H1 (cell line): ENCODE measurements at regions not wholly inside any gene's neighbourhood (a gene's known extent, or its start where the extent isn't known, plus 50 kb on each side); places are given as distances from the start of the nearest gene placed in this dataset.

Source experiments
- CTCF ChIA-PET: fragments of 300-600 bp; sonication (Branson Sonifier 250); formaldehyde crosslinking; loops from one replicate; lab custom pipeline; 2021; ENCODE audit not compliant: partially characterized antibody; lab: Charles Lee
- POLR2A ChIA-PET: fragments of 300-600 bp; sonication (Branson Sonifier 250); formaldehyde crosslinking; loops from one replicate; lab custom pipeline; 2021; ENCODE audit warnings: inconsistent platforms; ENCODE audit not compliant: partially characterized antibody; lab: Charles Lee
- DNase-seq, 2 experiments: peaks; one replicate each; pipeline versions ENCODE4 v3.0.0 to v3.0.0-alpha.2; 2010 to 2022; ENCODE audit warnings: low spot score in 2 of 2, low read depth in 1 of 2, mixed read lengths in 1 of 2
- FAIRE-seq: peaks from 2 replicates; lab custom pipeline; 2011; peaks lifted over from hg19 to GRCh38; lab: Jason Lieb, UNC
- H2AFZ ChIP-seq: 2 replicates; pipeline ENCODE4 v1.8.1; 2012; ENCODE audit warnings: low read length, inconsistent platforms
- H2AK5ac ChIP-seq: 2 replicates; pipeline ENCODE4 v1.6.1; 2013; ENCODE audit warnings: low read depth, low read length
- H2BK120ac ChIP-seq: replicated peaks from 2 replicates; pipeline ENCODE3; 2013; ENCODE audit warnings: low read depth, low read length, inconsistent platforms
- H2BK12ac ChIP-seq: 2 replicates; pipeline ENCODE4 v1.6.1; 2013; ENCODE audit warnings: low read depth, low read length
- H2BK15ac ChIP-seq: 2 replicates; pipeline ENCODE4 v1.6.1; 2013; ENCODE audit warnings: low read length
- H2BK20ac ChIP-seq: 2 replicates; pipeline ENCODE4 v1.6.1; 2013; ENCODE audit warnings: low read length
- H2BK5ac ChIP-seq: 2 replicates; pipeline ENCODE4 v1.6.1; 2013; ENCODE audit warnings: low read depth, low read length
- H3K14ac ChIP-seq: 2 replicates; pipeline ENCODE4 v1.6.1; 2013; ENCODE audit warnings: inconsistent platforms; ENCODE audit not compliant: insufficient read length
- H3K18ac ChIP-seq: 2 replicates; pipeline ENCODE4 v1.6.1; 2013; ENCODE audit warnings: low read length; ENCODE audit errors: extremely low read depth
- H3K23ac ChIP-seq: 2 replicates; pipeline ENCODE4 v1.6.1; 2013; ENCODE audit warnings: inconsistent platforms; ENCODE audit not compliant: insufficient read length
- H3K23me2 ChIP-seq: 2 replicates; pipeline ENCODE4 v1.6.1; 2013; ENCODE audit warnings: low read depth, low read length
- H3K27ac ChIP-seq: 2 replicates; pipeline ENCODE4 v1.6.1; 2011; ENCODE audit warnings: low read depth, low read length, inconsistent platforms
- H3K27me3 ChIP-seq, 4 experiments: replicated peaks in 1 of 4; 1 replicate in 1 of 4; 2 replicates in 3 of 4; pipeline versions ENCODE4 v1.6.1 to v1.8.1; 2011 to 2013; ENCODE audit warnings: low read length in 3 of 4, mild to moderate bottlenecking in 3 of 4, inconsistent platforms in 2 of 4, mixed read lengths in 2 of 4, moderate library complexity in 1 of 4; ENCODE audit not compliant: control insufficient read depth in 3 of 4, insufficient read depth in 3 of 4; ENCODE audit errors: extremely low read depth in 1 of 4
- H3K36me3 ChIP-seq, 4 experiments: 2 replicates each; pipeline versions ENCODE4 v1.6.1 to v1.8.1; 2011 to 2013; ENCODE audit warnings: mild to moderate bottlenecking in 4 of 4, low read length in 3 of 4, moderate library complexity in 2 of 4, control low read depth in 1 of 4, inconsistent platforms in 1 of 4; ENCODE audit not compliant: insufficient read depth in 4 of 4, control insufficient read depth in 2 of 4
- H3K4ac ChIP-seq: replicated peaks from 2 replicates; pipeline ENCODE3; 2013; ENCODE audit warnings: low read length, low read depth, mixed read lengths, inconsistent platforms; ENCODE audit not compliant: insufficient read length
- H3K4me1 ChIP-seq, 4 experiments: replicated peaks in 1 of 4; 1 replicate in 1 of 4; 2 replicates in 3 of 4; pipeline versions ENCODE4 v1.6.1 to v1.8.1; 2011 to 2013; ENCODE audit warnings: low read length in 3 of 4, inconsistent platforms in 2 of 4, mixed read lengths in 1 of 4; ENCODE audit not compliant: insufficient read depth in 4 of 4, control insufficient read depth in 3 of 4
- H3K4me2 ChIP-seq, 2 experiments: 2 replicates each; pipeline versions ENCODE4 v1.6.1 to v1.8.1; 2011 to 2013; ENCODE audit warnings: low read depth in 2 of 2, low read length in 2 of 2, control low read depth in 1 of 2, inconsistent platforms in 1 of 2, mild to moderate bottlenecking in 1 of 2; ENCODE audit not compliant: insufficient read depth in 1 of 2
- H3K4me3 ChIP-seq, 4 experiments: fragments of 200-600, 300-600 bp in 1 of 4; sonication (generic), shearing (Covaris generic), sonication (Bioruptor Twin) in 1 of 4; 2 replicates each; pipeline versions ENCODE4 v1.5.1 to v1.8.1; 2011 to 2016; ENCODE audit warnings: low read length in 4 of 4, low read depth in 3 of 4, control low read depth in 2 of 4, inconsistent platforms in 2 of 4, mild to moderate bottlenecking in 2 of 4, mixed read lengths in 1 of 4, moderate library complexity in 1 of 4; ENCODE audit not compliant: insufficient read depth in 2 of 4; ENCODE audit errors: extremely low read depth in 1 of 4
- H3K56ac ChIP-seq: replicated peaks from 2 replicates; pipeline ENCODE3; 2013; ENCODE audit warnings: low read depth, mild to moderate bottlenecking, mixed read lengths, low read length, inconsistent platforms; ENCODE audit not compliant: insufficient read length
- H3K79me1 ChIP-seq: 2 replicates; pipeline ENCODE4 v1.6.1; 2013; ENCODE audit warnings: low read depth, low read length, control low read depth
- H3K79me2 ChIP-seq, 2 experiments: 2 replicates each; pipeline versions ENCODE4 v1.6.1 to v1.8.1; 2012 to 2013; ENCODE audit warnings: low read length in 2 of 2, mild to moderate bottlenecking in 2 of 2, inconsistent platforms in 1 of 2; ENCODE audit not compliant: insufficient read depth in 2 of 2, control insufficient read depth in 1 of 2
- H3K9ac ChIP-seq, 4 experiments: replicated peaks in 1 of 4; 1 replicate in 1 of 4; 2 replicates in 3 of 4; pipeline versions ENCODE4 v1.6.1 to v1.8.1; 2011 to 2013; ENCODE audit warnings: low read depth in 3 of 4, low read length in 3 of 4, control low read depth in 2 of 4, mild to moderate bottlenecking in 2 of 4, moderate library complexity in 2 of 4, inconsistent platforms in 1 of 4; ENCODE audit errors: extremely low read depth in 1 of 4
- H3K9me3 ChIP-seq, 2 experiments: 2 replicates each; pipeline versions ENCODE4 v1.6.1 to v1.8.1; 2012 to 2013; ENCODE audit warnings: mild to moderate bottlenecking in 2 of 2, moderate library complexity in 2 of 2, control low read depth in 1 of 2, inconsistent platforms in 1 of 2, low read depth in 1 of 2, low read length in 1 of 2, mixed read lengths in 1 of 2; ENCODE audit not compliant: insufficient read depth in 2 of 2
- H4K20me1 ChIP-seq, 2 experiments: replicated peaks in 1 of 2; 2 replicates each; pipeline versions ENCODE3 to v1.8.1; 2011 to 2013; ENCODE audit warnings: inconsistent platforms in 2 of 2, low read length in 2 of 2, mild to moderate bottlenecking in 1 of 2; ENCODE audit not compliant: insufficient read depth in 2 of 2, control insufficient read depth in 1 of 2
- H4K5ac ChIP-seq: 2 replicates; pipeline ENCODE4 v1.6.1; 2013; ENCODE audit warnings: low read length, low read depth, mixed read lengths, inconsistent platforms; ENCODE audit not compliant: insufficient read length
- H4K8ac ChIP-seq: 2 replicates; pipeline ENCODE4 v1.8.0; 2013; ENCODE audit warnings: mild to moderate bottlenecking, moderate library complexity, low read length, inconsistent platforms; ENCODE audit not compliant: insufficient read depth; ENCODE audit errors: extremely low read depth
- H4K91ac ChIP-seq: replicated peaks from 2 replicates; pipeline ENCODE3; 2013; ENCODE audit warnings: low read length, mixed read lengths, inconsistent platforms; ENCODE audit not compliant: insufficient read length
- ASH2L ChIP-seq: fragments of 200-600, 300-600 bp; sonication (generic); IDR thresholded peaks from one replicate; pipeline ENCODE4 v1.7.1; 2017; ENCODE audit warnings: low read length
- CBX5 ChIP-seq: fragments of 300-800, 300-1000 bp; sonication (generic); IDR thresholded peaks from 2 replicates; pipeline ENCODE4 v1.7.1; 2016; ENCODE audit warnings: antibody characterized with exemption, low read length, low read depth
- CBX8 ChIP-seq: fragments of 300-800, 300-1000 bp; sonication (generic); IDR thresholded peaks from 2 replicates; pipeline ENCODE4 v1.7.1; 2016; ENCODE audit warnings: low read depth, low read length, borderline replicate concordance
- KDM5A ChIP-seq: fragments of 200-600 bp; IDR thresholded peaks from 2 replicates; pipeline ENCODE4 v1.7.1; 2012; ENCODE audit warnings: mild to moderate bottlenecking, low read length, inconsistent platforms, mixed read lengths
- NANOG ChIP-seq: IDR thresholded peaks from 2 replicates; pipeline ENCODE4 v1.6.1; 2011; ENCODE audit warnings: low read length, low read depth, mild to moderate bottlenecking, inconsistent platforms; ENCODE audit not compliant: insufficient read depth, poor library complexity, severe bottlenecking
- PHF8 ChIP-seq: fragments of 200-600 bp; sonication (generic); conservative IDR thresholded peaks from 2 replicates; pipeline ENCODE4 v1.7.1; 2012; ENCODE audit warnings: low read depth, mild to moderate bottlenecking, inconsistent platforms, low read length, moderate library complexity
- POLR2A ChIP-seq, 2 experiments: IDR thresholded peaks; 1 replicate in 1 of 2; 2 replicates in 1 of 2; pipeline ENCODE4 v1.6.1; 2011; ENCODE audit warnings: low read depth in 2 of 2, low read length in 2 of 2, mild to moderate bottlenecking in 2 of 2; ENCODE audit errors: control extremely low read depth in 1 of 2
- SRF ChIP-seq: IDR thresholded peaks from 2 replicates; pipeline ENCODE4 v1.6.1; 2011; ENCODE audit warnings: mild to moderate bottlenecking, low read depth, low read length, moderate library complexity
- USF2 ChIP-seq: IDR thresholded peaks from 2 replicates; pipeline ENCODE4 v1.6.1; 2011; ENCODE audit warnings: low read length, improper control_type of control experiment
- WGBS, 2 experiments: shearing (Covaris generic) in 1 of 2; methylation state at CpG; one replicate each; pipeline versions ENCODE4 v1.1.6 to v1.1.7; 2013 to 2015; ENCODE audit warnings: low lambda C conversion rate in 2 of 2, mixed read lengths in 2 of 2, inconsistent platforms in 1 of 2, low coverage in 1 of 2, missing lambda C conversion rate in 1 of 2; ENCODE audit not compliant: insufficient replicate concordance in 2 of 2, insufficient coverage in 1 of 2, insufficient read length in 1 of 2; ENCODE audit errors: extremely low coverage in 1 of 2, missing lambda C conversion rate in 1 of 2; 5-methylcytosine and 5-hydroxymethylcytosine counted together
- TF ChIP-seq, protein P1 (sequence below): IDR thresholded peaks from 2 replicates; pipeline ENCODE4 v1.6.1; 2011; ENCODE audit warnings: low read depth, mild to moderate bottlenecking, low read length; ENCODE audit not compliant: insufficient read depth
- TF ChIP-seq, protein P2 (sequence below): IDR thresholded peaks from 2 replicates; pipeline ENCODE4 v1.6.1; 2012; ENCODE audit warnings: inconsistent platforms

DNA sequence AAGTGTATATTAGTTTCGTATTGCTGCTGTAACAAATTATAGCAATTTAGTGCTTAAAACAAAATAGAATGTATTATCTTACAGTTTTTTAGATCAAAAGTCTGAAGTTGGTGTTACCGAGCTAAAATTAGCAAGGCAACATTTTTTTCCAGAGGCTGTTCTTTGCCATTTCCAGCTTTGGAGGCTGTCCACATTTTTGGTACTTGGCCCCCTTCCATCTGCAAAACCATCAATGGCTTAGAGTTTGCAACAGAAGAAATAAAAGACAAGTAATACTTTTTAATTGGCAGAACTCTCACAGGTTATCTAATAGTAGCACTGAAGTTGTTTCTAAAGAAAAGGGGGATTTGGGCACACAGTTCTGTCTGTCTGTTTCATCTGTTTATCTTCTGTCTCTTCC lies 1248.5 kb downstream of the ROBO1 start:
- WGBS, 2 experiments = 88% methylated on average over 2 of the region's 2 CpGs; no CpG with 5 or more reads in 1 of the 2 experiments
- ChIA-PET CTCF (no interaction called here), POLR2A (no interaction called here)

More for the DNA sequence above, 1248.5 kb downstream of the ROBO1 start:
- no peak overlapping the region for H3K56ac ChIP-seq
- no peak overlapping the region for H3K4me3 ChIP-seq
- no peak overlapping the region for H3K23ac ChIP-seq
- H3K4me2 ChIP-seq = no peak overlapping the region
- H3K27me3 ChIP-seq = no peaks in the 10 kb centered on the region
- no peaks in the 10 kb centered on the region for H4K20me1 ChIP-seq
- H3K9ac ChIP-seq = no peak overlapping the region
- H3K27ac ChIP-seq = no peak overlapping the region
- no peaks in the 10 kb centered on the region for H3K23me2 ChIP-seq
- H2BK15ac ChIP-seq = no peak overlapping the region
- no peak overlapping the region for H4K91ac ChIP-seq
- no peaks in the 10 kb centered on the region for H3K9me3 ChIP-seq
- no peak overlapping the region for H3K4ac ChIP-seq
- H2BK5ac ChIP-seq = no peak overlapping the region
- FAIRE-seq (no peak), DNase-seq (no peak)
- no peak overlapping the region for H2BK12ac ChIP-seq
- H3K36me3 ChIP-seq = no peaks in the 10 kb centered on the region
- H3K79me2 ChIP-seq = no peaks in the 10 kb centered on the region
- H4K5ac ChIP-seq = no peak overlapping the region
- H3K4me1 ChIP-seq = no peaks in the 10 kb centered on the region
- no peak overlapping the region for H4K8ac ChIP-seq
- no peak overlapping the region for H2AFZ ChIP-seq
- H3K18ac ChIP-seq = no peak overlapping the region
- TF ChIP-seq NANOG (no peak), CBX5 (no peak), ASH2L (no peak), PHF8 (no peak), USF2 (no peak), SRF (no peak), POLR2A (IDR thresholded peaks at IDR 0.05; ENCODE audit: control extremely low read depth in 1 of 2, low read depth in 2 of 2, low read length in 2 of 2) (no peak), KDM5A (no peak), CBX8 (no peak)
- TF ChIP-seq, protein P1, sequence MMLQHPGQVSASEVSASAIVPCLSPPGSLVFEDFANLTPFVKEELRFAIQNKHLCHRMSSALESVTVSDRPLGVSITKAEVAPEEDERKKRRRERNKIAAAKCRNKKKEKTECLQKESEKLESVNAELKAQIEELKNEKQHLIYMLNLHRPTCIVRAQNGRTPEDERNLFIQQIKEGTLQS = no peak
- TF ChIP-seq, protein P2, sequence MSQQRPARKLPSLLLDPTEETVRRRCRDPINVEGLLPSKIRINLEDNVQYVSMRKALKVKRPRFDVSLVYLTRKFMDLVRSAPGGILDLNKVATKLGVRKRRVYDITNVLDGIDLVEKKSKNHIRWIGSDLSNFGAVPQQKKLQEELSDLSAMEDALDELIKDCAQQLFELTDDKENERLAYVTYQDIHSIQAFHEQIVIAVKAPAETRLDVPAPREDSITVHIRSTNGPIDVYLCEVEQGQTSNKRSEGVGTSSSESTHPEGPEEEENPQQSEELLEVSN = no peak
- H3K79me1 ChIP-seq = no peaks in the 10 kb centered on the region
- H2BK20ac ChIP-seq = no peak overlapping the region
- H3K14ac ChIP-seq = no peak overlapping the region
- no peak overlapping the region for H2BK120ac ChIP-seq
- no peak overlapping the region for H2AK5ac ChIP-seq
